SIG-M5 treated with dmso at 0.1 percent for 504 hours (cell line): ENCODE measurements at regions not wholly inside any gene's neighbourhood (a gene's known extent, or its start where the extent isn't known, plus 50 kb on each side); places are given as distances from the start of the nearest gene placed in this dataset.
A peak's percentile ranks its signal among the peaks of the same experiment; 100 is the strongest.

Source experiments
- DNase-seq: peaks from one replicate; lab custom pipeline; 2025; ENCODE audit not compliant: unreplicated experiment; lab: John Stamatoyannopoulos, UW

DNA sequence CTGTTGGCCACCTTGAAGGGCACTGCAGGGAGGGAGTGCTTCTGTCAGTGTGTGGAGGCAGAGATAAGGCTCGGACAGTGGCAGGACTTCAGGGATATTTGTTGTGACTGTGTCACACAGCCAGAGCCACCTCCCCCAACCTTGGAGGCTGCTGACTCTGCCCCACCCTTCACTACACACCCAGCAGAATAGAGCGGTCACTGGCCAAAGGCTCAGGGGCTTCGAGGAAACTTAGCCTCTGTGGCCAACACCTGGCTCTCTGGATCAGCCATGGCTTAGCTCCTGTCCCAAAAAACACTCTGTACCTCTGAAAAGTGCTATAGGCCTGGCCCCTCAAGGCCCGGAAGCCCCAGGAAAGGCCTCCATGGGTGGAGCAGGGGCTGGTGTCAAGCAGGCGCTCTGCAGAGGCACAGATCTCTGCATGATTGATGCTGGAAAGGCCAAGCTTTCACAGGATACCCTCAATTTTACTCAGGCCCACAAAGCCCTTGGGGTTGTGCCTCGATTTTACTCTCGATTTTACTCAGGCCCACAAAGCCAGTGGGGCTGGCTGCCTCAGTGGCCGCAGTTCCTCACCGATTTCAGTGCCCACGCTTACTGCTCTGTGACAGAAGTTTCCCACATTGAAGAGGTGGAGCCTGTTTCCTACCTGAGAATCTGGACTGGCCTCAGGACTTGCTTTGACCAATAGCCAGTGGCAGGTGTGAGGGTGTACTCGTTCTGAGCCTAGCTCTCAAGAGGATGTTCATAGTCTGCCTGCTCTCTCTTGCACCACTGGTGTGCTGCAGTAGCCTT, 113.2 kb upstream of the GPR26 start:
- DNase-seq, result no peak

DNA sequence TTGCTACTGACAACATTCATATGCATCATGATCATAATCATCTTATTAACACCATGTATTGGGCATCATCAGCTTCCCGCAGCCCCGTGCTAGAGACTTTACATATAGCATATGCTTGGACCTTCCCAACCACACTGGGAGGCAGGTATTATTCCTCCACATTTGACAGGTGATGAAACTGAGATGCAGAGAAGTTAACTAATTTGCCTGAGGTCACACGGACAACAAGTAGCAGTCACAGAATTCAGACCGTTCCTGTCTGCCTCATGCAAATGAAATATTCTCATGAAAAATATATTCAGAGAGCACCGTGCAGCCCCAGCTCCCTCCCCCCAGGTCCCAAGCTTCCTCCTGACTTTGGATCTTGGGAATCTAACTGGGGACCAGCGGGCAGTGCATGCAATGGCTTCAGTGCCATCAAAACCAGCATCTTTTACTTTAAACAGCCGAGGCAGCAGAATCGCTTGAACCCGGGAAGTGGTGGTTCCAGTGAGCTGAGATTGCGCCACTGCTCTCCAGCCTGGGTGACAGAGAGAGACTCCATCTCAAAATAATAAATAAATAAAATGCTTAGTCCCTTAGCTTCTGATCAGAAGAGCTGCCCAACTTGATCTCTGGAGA, 112.2 kb upstream of the GPR26 start:
- DNase-seq, result no peak

DNA sequence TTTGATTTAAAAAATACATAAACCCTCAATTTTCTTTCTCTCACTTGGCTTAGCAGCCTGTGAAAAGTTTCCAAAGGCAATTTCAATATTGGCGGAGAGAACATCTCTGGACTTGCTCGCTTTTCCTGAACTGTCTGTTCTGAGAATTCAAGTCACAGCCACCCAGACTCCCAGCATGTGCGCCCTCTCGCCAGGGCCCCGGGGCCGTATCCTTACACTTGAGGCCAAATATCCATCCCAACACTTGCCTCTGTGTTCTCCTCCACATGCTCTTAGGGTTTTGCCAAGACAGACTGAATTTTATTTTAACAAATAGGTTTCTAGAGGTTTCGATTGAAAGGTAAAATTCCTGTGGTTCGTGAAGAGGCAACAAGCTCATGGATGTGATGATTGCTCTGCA, 111.5 kb upstream of the GPR26 start:
- no peak for DNase-seq

DNA sequence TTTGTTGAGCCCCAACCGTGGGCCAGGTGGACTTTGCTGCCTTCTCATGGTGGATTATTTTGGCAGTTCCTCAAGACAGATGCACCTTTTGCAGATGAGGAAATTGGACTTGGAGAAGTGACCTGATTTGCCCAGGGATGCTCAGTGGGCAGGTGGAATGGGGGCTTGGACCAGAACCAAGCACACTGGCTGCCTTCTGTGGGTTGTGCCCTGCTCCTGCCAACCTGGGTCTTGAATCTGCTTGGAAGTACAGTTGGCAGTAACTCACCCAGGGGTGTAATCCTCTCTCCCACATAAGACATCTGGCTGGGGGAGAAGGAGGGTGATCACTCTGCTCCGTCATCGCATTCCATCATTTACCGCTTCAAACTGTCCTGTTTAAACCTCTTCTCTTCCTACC, 110.5 kb upstream of the GPR26 start:
- no peak for DNase-seq

DNA sequence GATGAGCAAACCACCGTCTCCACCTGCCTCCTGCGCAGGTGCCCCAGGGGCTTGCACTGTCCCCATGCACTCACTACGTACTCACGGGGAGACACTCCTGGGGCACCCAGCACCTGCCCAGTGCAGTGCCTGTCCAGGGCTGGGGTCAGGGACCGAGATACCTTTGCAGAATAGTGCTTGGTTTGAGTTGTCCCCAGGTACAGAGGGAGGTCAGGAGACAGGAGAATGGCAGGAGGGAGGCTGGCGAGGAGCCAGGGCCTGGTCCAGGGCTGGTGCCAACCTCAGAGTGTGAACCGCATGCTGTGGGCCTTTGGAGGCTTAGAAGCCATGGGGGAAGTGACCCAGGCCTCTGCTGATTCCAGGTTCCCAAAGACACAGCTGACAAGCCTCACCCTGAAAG, 110.1 kb upstream of the GPR26 start:
- DNase-seq, result no peak

DNA sequence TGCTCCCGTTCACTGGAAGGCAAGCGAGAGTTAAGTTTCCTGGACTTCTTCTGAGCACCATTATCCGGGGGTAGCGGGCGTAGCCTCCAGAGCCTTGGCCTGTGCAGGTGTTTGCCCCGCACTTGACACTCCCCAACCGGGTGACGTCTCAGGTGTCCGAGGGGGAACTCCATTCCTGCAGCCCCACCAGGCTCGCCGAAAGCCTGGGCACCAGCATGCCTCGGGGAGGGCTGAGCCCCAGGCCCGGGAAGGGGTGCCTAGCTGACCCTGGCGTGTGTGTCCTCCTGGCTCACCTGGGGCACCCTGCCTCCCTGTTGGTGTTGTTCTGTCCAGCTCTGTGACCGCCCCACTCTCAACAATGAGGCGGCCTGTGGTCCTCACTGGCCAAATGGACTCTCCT, 109.4 kb upstream of the GPR26 start:
- DNase-seq, result no peak

DNA sequence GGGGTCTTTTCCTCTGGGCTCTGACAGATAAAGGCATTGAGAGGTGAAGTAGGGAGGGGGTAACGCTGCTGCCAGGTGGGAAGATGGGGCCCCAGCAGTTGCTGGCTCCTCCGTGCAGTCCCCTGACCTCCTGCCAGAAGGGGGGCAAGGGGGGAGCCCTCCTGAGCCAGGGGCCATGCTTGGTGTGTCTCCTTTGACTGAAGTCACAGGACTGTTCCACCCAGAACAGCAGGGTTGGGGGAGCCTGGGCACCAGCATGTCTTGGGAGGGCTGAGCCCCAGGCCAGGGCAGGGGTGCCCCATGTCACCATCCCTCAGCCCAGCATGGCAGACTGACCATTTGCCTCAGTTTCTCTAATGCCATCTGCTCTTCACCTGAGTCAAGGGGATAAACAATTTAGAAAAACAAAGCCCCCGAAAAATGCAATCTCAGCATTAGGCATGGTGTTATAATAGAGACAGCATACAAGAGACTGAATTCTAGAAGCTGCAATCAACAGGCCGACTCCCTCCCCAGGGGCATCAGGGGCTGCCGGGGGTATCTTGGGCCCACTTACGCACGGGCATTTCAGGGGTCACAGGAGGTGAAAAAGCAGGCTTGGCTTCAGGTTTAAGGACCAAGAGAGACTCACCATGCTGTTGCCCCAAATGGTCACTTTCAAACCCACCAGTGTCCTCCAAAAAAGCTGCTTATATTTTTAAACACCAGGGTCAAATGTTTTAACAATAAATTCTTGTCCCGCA, 108.6 kb upstream of the GPR26 start:
- DNase-seq, result no peak

DNA sequence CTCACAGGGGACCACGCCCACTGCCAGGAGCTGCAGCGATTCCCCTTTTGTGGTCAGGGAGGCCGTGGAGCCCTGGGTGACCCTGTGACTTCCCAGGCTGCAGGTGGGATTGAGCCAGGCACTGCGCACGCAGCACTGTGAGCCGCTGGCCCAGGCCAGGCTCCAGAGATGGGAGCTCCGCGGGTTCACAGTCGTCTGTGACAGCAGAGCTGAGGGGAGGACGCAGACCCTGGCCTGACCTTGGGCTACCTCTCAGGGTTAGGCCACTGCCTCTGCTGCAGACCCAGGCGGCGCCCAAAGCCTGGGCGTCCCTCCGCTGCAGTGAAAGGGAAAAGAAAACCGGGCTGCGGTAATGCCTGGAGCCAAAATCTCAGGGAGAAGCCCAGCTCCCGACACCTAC, 107.5 kb upstream of the GPR26 start:
- DNase-seq, result no peak

DNA sequence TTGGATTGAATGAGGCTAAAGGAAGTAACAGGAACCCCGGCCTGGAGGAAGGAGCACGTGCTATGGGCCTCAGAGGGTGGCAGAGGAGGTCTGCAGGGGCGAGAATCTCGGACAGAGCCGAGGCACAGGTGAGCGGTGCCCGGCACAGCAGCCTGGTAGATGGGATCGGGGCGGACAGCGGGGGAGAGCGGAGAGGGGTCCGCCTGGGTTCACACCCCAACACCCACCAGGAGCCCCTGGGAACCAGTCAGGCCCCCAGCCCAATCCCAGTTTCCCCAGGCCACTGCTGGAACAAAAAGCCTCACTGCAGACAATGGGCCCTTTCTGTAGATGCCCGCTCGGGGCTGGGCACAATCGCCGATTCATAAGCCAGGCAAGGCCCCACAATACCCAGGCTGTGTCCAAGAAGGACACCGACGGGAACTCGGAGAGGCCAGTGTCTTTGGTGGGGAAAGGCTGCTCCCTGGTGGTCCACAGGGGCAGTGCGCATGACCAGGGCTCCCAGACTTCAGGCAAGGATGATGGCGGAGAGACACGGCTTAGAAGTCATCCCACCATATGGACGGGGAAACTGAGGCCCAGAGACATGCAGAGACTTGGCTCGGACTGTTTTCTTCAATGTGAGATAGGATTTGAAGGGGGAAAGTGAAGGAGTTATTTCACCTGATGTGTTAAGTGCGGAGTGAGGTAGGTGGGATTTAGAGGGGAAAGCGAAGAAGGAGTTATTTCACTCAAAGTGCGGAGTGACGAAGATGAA, 106.9 kb upstream of the GPR26 start:
- peak; percentile 51 for DNase-seq

DNA sequence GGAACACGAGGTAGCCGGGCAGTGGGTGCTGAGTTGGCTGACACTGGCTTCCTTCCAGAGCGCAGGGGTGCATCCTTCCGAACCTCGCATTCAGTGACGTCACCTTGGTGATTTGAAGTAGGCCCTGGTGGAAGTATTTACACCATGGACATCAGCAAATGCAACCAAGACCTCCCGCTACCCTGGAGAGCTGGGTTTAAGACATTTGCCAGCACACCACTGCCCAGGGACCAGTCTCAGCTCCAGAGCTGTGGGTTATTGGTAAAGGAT, 106.4 kb upstream of the GPR26 start:
- DNase-seq, result no peak

DNA sequence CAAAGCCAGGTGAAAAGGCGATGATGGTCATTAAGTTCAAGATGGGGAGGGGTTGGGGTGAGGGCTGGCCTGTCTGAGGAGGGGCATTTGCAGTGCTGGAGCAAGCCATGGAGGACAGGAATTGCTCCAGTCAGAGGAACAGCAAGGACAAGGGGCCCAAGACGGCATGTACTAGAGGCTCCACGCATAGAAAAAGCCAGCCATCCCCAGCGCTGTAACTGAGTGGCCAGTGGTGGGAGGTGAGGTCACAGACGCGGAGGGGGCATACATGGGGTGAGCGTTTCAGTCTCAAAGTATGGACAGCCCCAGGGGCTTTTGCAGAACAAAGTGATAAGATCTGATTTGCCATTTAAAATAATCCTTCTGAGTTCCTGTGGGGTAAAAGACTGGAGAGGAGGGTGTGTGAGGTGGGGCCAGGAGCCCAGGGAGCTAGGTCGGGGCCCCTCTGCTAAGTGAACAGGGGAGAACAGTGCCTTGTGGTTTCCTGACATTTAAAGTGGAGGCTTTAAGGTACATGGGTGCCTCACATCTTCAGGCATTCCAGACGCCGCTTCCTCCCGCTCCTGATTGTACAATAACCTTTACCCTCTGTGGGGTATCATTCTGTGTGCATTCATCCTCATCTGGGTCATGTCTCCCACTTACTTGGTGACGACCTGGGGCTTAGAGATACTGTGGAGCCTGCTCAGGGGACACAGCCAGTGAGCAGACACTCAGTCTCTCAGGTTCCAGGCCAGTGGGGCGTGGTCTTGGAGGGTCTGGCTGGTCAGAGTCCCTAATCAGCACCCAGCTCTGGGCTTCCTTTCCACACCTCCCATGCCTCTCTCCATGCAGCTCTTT, 105.6 kb upstream of the GPR26 start:
- DNase-seq, result no peak

DNA sequence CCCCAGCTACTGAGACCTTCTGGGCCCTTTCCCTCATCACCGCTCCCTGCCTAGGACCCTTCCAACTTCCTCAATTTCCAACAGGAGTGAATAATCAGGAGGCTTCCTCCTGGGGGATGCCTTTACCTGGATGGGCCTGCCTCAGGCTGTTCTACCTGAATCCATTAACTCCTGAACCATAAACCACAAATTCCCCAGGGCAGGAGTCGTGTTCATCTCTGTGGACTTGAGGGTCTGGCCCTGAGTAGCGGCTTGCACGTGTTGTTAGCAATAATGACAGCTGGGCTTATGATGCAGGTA, 105.1 kb upstream of the GPR26 start:
- no peak for DNase-seq

DNA sequence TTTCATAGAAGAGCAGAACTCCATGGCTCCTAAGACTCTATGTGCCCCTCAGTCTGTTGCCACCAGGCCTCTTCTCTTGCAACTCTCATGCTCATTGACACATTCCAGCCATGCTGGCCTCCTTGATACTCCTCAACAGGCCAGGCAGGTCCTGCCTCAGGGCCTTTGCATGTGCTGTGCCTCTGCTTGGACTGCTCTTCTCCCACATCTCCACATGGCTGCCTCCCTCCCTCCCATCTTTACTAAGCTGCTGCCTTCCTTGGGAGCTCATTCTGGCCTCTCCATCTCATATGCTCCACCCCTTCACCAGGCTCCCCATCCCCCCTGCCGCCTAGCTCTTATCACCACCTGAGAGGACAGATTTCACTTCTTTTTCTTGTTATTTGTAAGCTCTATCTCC, 103.8 kb upstream of the GPR26 start:
- no peak for DNase-seq

DNA sequence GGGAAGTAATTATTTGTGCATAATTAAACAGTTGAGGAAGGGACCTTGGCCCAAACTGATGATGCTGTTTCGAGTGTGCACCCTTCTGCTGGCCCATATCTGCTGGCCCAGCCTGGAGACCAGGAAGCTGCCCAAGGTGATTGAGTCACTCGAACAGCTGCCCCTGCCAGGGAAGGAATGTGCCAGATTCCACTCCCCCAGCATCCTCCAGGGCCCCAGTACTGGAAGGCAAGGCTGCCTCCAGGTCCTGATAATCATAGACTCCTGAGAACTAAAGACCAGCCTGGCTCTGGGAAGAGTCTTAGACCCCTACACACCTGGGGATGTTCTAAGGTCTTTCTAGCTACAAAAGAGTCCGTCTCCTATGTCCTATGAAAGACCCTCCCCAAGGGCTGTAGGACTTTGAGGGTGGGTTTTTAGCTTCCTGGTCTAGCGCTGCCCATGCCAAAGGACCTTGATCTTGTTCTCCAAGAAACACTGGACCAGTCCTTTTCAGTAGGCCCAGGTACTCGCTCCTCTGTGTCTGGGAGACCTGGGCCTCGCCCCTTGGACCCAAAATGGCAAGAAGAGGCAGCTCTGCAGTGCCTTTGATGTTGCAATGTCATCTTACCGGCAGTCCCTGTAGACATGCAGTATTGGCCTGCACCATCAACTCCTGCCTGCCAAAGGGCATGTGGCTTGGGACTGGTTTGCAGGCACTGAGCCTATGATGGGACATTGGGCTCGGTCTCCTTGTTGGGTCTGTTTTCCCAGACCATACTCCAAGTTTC, 103.2 kb upstream of the GPR26 start:
- no peak for DNase-seq

DNA sequence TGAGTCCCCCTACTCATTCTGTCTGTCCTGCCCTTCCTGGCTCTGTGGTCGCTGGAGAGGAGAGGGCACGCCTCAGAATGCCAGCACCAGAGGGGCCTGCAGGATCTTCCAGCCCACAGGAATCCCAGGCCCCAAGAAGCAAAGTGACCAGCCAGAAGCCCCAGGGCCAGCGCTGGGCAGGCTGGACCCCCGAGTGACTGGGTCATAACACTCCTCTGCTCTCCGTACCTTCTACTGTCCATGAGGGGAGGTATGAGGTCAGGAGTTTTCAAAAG, 102.6 kb upstream of the GPR26 start:
- no peak for DNase-seq

DNA sequence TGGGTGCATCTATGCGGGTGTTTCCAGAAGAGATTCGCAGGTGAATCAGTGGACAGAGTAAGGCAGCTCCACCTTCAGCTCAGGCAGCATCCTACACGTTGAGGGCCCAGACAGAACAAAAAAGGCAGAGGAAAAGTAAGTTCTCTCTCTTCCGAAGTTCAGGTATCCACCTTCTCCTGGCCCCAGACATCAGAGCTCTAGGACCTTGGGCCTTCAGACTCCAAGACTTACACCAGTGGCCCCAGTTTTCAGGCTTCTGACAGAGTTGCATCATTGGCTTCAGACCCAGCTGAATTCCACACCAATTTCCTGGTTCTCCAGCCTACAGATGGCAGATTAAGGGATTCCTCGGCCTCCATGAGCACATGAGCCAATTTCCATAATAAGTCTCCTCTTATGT, 102.2 kb upstream of the GPR26 start:
- DNase-seq, result no peak

DNA sequence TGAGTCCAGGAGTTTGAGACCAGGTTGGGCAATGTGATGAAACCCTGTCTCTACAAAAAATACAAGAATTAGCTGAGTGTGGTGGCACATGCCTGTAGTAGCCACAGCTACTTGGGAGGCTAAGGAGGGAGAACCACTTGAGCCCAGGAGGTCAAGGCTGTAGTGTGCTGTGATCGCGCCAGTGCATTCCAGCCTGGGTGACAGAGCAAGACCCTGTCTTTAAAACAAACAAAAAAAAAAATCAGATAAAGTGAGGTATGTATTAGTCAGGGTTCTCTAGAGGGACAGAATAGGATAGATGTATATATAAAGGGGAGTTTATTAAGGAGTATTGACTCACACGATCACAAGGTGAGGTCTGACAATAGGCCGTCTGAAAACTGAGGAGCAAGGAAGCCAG, 101.5 kb upstream of the GPR26 start:
- no peak for DNase-seq

DNA sequence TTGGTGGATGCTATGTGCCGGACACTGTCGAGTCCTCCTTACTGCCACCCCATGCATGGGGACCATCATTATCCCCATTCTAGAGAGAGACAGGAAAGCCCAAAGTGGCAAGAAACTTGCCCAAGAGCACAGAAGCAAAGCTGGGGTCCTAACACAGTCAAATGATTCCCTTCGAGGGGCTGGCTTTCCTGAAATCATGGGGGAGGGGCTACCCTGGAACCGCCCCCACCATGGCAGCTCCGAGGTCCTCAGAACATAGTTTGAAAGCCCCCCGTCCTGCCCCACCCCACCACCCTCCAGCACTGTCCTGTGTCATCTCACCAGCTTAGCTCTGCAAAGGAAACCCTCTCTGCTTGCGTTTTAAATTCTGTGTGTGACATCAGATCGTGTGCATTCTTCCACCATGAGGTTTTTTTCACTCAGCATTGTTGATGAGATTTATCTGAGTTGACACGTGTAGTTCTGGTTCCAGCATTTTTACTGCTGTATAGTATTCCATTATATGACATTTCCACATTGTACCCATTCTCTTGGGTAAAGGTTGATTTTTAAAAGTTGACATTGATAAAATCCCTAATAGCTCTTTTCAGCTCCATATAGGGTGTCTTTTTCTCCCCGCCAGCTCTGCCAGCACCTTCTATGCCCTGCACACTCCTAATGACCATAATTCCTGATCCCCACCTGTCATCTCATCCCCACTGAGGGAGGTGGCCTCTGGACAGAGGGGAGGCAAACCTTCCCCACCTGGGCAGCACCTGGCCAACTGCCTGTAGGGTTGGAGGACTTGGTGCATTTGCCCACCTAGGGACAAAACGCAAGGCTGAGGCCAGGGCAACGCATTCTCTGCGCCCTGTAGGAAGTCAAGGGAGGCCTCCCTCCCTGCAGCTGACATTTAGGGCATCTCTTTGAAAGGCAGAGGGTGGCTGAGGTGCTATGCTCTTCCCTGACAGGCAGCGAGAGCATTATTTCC, 100.2 kb upstream of the GPR26 start:
- DNase-seq, result no peak

DNA sequence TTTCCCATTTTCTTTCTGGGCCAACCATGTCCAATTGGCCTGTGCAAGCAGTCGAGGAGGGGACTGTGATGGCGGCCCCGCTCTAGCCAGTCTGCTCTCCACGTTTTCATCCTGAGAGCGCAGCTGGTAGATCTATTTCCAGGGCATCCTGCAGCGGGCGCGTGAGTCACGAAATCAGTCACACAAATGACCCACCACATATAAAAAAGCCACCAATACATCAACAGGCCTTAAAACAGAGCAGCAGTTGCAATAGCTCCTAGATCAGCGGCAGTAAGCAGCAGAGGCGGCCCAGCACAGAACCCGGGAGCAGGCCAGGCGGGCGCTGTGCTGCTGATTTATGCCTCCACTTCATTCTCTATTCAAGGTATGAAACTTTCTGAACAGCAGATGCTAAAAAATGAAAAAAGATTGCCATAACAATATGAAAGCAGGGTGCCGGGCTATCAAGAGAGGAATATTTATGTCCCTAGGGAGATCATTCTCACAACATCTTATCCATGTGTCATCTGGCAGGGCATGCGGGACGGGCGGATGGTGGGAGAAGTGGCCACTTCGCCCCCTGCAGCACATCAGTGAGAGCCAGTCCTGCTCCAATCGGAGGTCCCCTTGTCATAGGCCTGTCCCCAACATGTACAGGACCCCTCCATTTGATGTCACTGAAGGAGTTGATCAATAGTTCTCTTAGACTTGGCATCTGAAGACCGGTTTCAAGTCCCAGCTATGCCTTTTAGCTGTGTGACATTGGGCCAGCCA, 98.0 kb upstream of the GPR26 start:
- DNase-seq, result no peak
